AG04450 (cell line): ENCODE measurements at regions not wholly inside any gene's neighbourhood (a gene's known extent, or its start where the extent isn't known, plus 50 kb on each side); places are given as distances from the start of the nearest gene placed in this dataset.

Experiments
- CTCF ChIA-PET: fragments of 300-600, 350-600 bp; formaldehyde crosslinking; extraction: SDS; loops from one replicate; lab custom pipeline; 2022; ENCODE audit warnings: antibody characterized with exemption, inconsistent platforms; lab: Charles Lee
- POLR2A ChIA-PET: fragments of 350-600 bp; formaldehyde crosslinking; extraction: SDS; loops from one replicate; lab custom pipeline; 2021; ENCODE audit warnings: antibody characterized with exemption, inconsistent platforms; lab: Yijun Ruan, JAX
- DNase-seq: peaks from one replicate; pipeline ENCODE4 v3.0.0-alpha.2; 2011; ENCODE audit warnings: low read depth, low spot score
- H3K27ac ChIP-seq: one replicate; pipeline ENCODE4 v1.5.1; 2012; ENCODE audit warnings: low read depth, low read length, control low read depth
- H3K27me3 ChIP-seq: one replicate; pipeline ENCODE4 v1.6.0; 2012; ENCODE audit warnings: low read length; ENCODE audit not compliant: control insufficient read depth, insufficient read depth
- H3K4me3 ChIP-seq: 2 replicates; pipeline ENCODE4 v1.5.1; 2011; ENCODE audit warnings: mild to moderate bottlenecking, low read depth, low read length, control low read depth
- H3K9me3 ChIP-seq: 2 replicates; pipeline ENCODE4 v1.5.1; 2012; ENCODE audit warnings: low read length; ENCODE audit not compliant: control insufficient read depth, insufficient read depth
- TF ChIP-seq, protein P1 (sequence below): IDR thresholded peaks from 2 replicates; pipeline ENCODE4 v1.5.1; 2011; ENCODE audit warnings: low read depth, low read length, control low read depth, inconsistent platforms

DNA sequence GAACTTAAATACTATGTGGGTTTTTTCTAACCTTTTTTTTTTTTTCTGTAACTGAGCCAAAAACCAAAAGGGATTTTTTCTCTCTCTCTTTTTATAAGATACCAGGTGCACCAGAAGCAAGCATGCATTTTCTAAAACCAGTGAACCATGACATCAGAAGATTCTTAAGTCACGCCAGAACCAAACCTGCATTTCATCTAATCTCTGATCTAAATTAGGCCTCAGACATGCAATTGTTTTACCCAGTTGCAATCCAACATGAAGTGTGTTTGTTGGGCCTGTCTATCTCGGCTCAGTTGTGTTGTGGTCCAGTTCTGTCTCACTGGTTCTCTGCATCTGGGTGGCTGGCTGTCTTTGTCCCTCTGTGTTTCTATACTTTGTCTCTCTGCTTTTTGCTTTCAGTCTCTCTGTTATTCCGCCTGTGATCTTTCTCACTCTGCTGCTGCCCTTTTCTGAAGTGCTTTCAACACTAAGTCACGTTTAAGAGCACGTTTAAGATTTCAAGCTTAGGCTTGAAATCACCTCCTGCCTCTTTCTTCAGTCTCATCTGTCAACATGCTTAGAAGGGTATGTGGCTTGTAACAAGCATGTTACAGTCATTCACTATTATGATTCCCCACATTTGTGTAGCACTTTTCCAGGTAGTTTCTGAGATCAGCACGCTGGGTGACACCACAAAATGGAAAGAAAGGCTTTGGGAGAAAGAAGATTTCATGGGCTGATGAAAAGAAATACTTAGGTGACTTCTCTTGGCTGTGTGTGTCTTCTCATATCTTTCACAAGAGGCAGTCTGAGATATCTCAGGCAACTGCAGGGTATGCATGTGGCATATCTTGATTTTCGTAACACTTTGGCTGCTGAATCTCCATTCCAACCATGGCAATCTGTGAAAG, 488.9 kb downstream of the SHISA9 start:
- Histone ChIP-seq H3K9me3 (peaks cover 17% of the 10 kb centered on the region; the same call in 1 of the 2 replicates), H3K4me3 (no peak overlapping the region), H3K27ac (no peak overlapping the region), H3K27me3 (no peaks in the 10 kb centered on the region)
- TF ChIP-seq, protein P1, sequence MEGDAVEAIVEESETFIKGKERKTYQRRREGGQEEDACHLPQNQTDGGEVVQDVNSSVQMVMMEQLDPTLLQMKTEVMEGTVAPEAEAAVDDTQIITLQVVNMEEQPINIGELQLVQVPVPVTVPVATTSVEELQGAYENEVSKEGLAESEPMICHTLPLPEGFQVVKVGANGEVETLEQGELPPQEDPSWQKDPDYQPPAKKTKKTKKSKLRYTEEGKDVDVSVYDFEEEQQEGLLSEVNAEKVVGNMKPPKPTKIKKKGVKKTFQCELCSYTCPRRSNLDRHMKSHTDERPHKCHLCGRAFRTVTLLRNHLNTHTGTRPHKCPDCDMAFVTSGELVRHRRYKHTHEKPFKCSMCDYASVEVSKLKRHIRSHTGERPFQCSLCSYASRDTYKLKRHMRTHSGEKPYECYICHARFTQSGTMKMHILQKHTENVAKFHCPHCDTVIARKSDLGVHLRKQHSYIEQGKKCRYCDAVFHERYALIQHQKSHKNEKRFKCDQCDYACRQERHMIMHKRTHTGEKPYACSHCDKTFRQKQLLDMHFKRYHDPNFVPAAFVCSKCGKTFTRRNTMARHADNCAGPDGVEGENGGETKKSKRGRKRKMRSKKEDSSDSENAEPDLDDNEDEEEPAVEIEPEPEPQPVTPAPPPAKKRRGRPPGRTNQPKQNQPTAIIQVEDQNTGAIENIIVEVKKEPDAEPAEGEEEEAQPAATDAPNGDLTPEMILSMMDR: no peak
- CTCF ChIA-PET: no interaction called here
- DNase-seq: no peak
- POLR2A ChIA-PET: no interaction called here

DNA sequence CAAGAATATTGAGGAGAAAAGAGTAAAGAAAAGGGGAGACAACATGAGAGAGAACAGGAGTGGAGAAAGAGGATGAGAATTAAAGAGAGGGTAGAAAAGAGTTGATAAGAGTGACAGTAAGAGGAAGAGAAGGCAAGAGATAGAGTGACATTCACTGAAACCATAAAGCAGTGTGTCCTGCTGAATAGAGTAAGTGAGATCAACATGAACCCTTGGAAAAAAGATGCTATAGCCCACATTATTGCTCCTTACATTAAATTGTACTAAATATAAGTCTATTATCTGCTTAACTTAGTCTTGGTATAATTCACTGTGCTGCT, 489.5 kb downstream of the SHISA9 start:
- ChIA-PET POLR2A (no interaction called here), CTCF (no interaction called here)
- Histone ChIP-seq H3K4me3 (no peak overlapping the region), H3K27me3 (no peaks in the 10 kb centered on the region), H3K9me3 (peaks cover 17% of the 10 kb centered on the region; the same call in 1 of the 2 replicates), H3K27ac (no peak overlapping the region)
- no peak for DNase-seq
- TF ChIP-seq, protein P1: no peak

DNA sequence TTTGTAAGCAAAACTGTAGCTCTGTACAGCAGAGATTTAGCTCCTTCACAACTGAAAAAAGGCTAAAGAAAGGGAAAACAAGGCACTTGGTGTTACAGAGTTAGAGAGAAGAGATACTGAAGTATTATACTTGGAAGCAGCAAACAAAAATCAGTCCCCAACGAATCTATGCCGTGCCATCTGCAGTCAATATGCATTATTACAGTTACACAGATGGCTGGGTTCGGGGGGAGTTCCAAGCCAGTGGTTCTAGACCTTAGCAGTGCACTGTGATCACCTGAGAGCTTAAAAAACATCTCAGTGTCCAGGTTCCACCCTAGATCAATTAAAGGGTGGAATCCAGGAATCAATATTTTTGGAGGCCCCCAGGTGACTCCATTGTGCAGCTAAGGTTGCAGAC, 489.9 kb downstream of the SHISA9 start:
- TF ChIP-seq, protein P1: no peak
- ChIA-PET POLR2A (no interaction called here), CTCF (no interaction called here)

DNA sequence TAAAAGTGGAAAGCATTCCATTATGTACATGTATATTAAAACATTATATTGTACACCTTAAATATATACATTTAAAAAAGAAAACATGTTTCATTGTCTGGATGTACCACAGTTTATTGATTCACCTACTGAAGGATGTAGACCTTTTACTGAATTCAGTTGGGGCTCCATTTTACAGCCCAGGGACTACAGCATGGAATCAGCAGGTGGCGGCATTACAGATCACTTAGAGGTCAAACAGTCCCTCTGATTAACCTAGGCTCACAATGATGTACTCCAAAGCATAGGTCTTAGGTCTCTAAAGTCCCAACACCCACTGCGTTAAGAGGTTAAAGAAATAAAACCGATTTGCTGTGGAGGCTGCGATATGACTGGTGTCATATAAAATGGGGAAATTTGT, 490.9 kb downstream of the SHISA9 start:
- Histone ChIP-seq H3K27ac (no peak overlapping the region), H3K4me3 (no peak overlapping the region), H3K9me3 (peaks cover 18% of the 10 kb centered on the region; the same call in 1 of the 2 replicates), H3K27me3 (no peaks in the 10 kb centered on the region)
- POLR2A ChIA-PET: no interaction called here
- TF ChIP-seq, protein P1: no peak
- CTCF ChIA-PET: no interaction called here
- no peak for DNase-seq

More for the DNA sequence above, 489.9 kb downstream of the SHISA9 start:
- Histone ChIP-seq H3K27ac (no peak overlapping the region), H3K27me3 (no peaks in the 10 kb centered on the region), H3K9me3 (peaks cover 17% of the 10 kb centered on the region; the same call in 1 of the 2 replicates), H3K4me3 (no peak overlapping the region)
- DNase-seq: no peak

DNA sequence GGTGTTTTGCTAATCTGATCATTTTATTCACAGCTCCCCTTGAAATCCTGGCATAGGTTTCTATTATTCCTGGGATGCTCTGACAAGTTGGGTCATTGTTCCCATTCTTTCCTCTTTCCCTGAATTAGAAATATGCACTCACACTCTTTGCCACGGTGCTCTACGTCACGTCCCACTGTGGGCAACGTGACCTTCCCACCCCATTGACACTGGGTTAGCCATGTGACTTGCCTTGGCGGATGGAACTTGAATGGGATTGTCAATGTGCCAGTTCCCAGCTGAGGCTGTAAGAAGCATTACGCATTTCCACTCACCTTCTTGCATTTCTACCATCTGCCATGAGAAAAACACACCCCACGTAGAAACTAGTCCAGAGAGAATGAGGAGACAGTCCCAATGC, 492.4 kb downstream of the SHISA9 start:
- Histone ChIP-seq H3K4me3 (no peak overlapping the region), H3K27ac (no peak overlapping the region), H3K27me3 (no peaks in the 10 kb centered on the region), H3K9me3 (peaks cover 28% of the 10 kb centered on the region; the same call in 1 of the 2 replicates)
- no peak for DNase-seq
- TF ChIP-seq, protein P1: no peak
- CTCF ChIA-PET: no interaction called here
- POLR2A ChIA-PET: no interaction called here
